ENCODE measurements at regions not wholly inside any gene's neighbourhood (a gene's known extent, or its start where the extent isn't known, plus 50 kb on each side); places are given as distances from the start of the nearest gene placed in this dataset.

DNA sequence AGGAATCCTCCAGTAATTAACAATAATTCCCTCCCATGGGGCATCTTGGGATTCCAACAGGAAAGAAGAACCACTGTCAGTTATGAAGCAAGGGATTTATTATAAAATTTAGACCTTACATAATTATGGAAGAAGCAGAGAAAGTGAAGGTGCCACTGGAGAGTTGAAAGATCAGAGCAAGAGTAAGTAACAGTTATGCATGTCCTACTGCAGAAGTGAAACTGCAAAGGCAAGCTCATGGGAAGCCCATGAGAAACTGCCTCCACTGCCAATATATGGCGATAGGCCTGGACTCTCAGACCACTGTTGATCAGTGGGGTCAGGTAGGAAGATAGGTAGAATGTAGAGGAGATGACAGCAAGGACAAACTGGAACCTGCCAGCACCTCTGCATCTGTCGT, 123.6 kb upstream of the ZNF648 start:
- no peak for TF ChIP-seq POLR2AphosphoS5 (IDR thresholded peaks at IDR 0.05)
- TF ChIP-seq, protein P1, sequence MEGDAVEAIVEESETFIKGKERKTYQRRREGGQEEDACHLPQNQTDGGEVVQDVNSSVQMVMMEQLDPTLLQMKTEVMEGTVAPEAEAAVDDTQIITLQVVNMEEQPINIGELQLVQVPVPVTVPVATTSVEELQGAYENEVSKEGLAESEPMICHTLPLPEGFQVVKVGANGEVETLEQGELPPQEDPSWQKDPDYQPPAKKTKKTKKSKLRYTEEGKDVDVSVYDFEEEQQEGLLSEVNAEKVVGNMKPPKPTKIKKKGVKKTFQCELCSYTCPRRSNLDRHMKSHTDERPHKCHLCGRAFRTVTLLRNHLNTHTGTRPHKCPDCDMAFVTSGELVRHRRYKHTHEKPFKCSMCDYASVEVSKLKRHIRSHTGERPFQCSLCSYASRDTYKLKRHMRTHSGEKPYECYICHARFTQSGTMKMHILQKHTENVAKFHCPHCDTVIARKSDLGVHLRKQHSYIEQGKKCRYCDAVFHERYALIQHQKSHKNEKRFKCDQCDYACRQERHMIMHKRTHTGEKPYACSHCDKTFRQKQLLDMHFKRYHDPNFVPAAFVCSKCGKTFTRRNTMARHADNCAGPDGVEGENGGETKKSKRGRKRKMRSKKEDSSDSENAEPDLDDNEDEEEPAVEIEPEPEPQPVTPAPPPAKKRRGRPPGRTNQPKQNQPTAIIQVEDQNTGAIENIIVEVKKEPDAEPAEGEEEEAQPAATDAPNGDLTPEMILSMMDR (IDR thresholded peaks at IDR 0.05): no peak
